ENCODE measurements at regions not wholly inside any gene's neighbourhood (a gene's known extent, or its start where the extent isn't known, plus 50 kb on each side); places are given as distances from the start of the nearest gene placed in this dataset.

DNA sequence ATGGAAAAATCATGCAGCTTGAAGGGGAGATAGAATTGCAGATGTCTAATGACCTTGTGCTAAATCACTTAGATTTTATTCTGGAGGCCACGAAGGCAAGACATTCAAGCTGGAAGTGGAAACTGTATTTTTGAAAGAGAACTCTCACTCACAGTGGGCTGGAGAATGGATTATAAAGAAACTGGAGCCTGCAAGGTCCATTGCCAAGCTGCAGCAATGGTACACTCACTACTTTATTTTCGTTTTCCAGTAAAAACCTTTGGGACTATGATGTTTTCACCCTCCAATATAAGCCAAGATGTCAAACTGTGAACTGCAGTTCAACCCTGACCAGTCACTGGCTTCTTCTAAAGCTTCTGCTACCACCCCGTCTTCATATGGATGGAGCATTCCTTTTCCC, 62.0 kb downstream of the SKIDA1 start:
- no peak for DNase-seq
- H3K4me3 Mint-ChIP-seq (ENCODE audit: unreplicated experiment): no peak overlapping the region
- no peak overlapping the region for H3K27ac Mint-ChIP-seq (ENCODE audit: unreplicated experiment)
- H3K9me3 Mint-ChIP-seq (ENCODE audit: unreplicated experiment): peaks cover 2% of the 10 kb centered on the region
- no peaks in the 10 kb centered on the region for H3K4me1 Mint-ChIP-seq (ENCODE audit: low read depth, unreplicated experiment)
- no peaks in the 10 kb centered on the region for H3K27me3 Mint-ChIP-seq (ENCODE audit: unreplicated experiment)
- TF ChIP-seq CTCF (IDR thresholded peaks at IDR 0.05; ENCODE audit: partially characterized antibody, unreplicated experiment): no peak
- no peaks in the 10 kb centered on the region for H3K36me3 Mint-ChIP-seq (ENCODE audit: unreplicated experiment)

DNA sequence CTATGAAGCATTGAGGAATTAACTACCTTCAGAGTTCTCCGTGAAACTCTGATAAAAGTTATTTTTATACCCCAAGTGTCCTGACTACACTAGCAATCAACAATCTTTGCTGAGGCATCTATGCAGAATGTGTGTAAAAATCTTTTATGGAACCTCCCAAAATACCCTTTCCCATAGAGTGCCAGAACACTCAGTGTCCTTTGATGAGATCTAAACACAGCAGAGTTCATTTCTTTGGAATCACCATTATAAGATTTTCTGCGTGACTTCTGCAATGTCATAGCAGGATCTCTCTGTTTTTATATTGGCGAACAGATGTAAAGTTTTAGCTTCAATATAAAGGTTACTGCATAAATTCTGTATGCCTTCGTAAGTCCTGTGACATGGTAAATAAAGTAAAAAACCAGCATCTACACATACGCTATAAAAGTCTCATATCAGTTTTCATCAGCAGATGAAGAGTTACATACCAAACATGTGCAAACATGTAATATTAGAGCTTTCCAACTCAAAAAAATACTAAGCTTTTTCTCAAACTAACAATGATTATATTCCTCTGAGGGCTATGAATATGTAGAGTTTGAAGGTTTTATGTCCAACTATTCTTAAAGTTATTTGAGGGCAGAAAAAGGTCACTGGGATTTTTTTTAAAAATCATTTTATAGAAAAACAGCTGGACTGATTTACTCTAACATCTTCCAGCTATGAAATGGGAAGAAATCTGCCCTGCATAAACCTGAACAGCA, 67.2 kb downstream of the SKIDA1 start:
- Mint-ChIP-seq H3K4me1 (ENCODE audit: low read depth, unreplicated experiment) (no peaks in the 10 kb centered on the region), H3K36me3 (ENCODE audit: unreplicated experiment) (no peaks in the 10 kb centered on the region), H3K27me3 (ENCODE audit: unreplicated experiment) (no peaks in the 10 kb centered on the region), H3K4me3 (ENCODE audit: unreplicated experiment) (no peak overlapping the region), H3K9me3 (ENCODE audit: unreplicated experiment) (peaks cover 2% of the 10 kb centered on the region), H3K27ac (ENCODE audit: unreplicated experiment) (no peak overlapping the region)
- no peak for DNase-seq
- no peak for TF ChIP-seq CTCF (IDR thresholded peaks at IDR 0.05; ENCODE audit: partially characterized antibody, unreplicated experiment)

DNA sequence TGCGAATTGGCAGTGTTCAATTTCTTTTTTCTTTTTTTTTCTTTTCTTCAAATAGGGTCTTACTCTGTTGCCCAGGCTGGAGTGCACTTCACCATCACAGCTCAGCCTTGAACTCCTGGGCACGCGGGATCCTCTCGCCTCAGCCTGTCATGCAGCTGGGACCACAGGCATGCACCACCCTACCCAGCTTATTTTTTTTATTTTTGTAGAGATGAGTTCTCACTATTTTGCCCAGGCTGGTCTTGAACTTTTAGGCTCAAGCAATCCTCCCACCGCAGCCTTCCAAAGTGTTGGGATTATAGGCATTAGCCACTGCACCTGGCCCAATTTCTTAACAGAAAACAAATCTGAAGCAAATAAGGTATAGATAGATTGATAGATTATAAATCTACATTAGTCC, 69.3 kb downstream of the SKIDA1 start:
- peaks cover 2% of the 10 kb centered on the region for H3K9me3 Mint-ChIP-seq (ENCODE audit: unreplicated experiment)
- H3K4me1 Mint-ChIP-seq (ENCODE audit: low read depth, unreplicated experiment): no peaks in the 10 kb centered on the region
- H3K27me3 Mint-ChIP-seq (ENCODE audit: unreplicated experiment): no peaks in the 10 kb centered on the region

DNA sequence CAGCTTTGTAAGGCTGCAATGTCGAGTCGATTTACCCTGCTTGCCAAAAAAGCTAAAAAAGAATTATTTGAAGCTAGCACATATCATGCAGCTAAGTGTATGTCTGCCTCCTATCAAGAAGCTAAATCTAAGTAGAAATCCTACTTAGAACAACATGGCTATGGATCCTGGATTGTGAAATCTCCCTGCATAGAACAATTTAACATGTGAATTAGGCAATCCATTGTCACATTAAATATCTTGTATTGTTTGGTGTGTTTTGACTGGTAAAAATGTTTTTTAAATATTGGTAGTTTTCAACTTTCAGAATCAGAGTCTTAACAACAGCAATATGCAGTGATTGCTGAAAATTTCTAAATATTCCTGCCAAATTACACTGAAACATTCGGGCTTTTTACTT, 73.3 kb downstream of the SKIDA1 start:
- no peak for DNase-seq
- Mint-ChIP-seq H3K9me3 (ENCODE audit: unreplicated experiment) (peaks cover 2% of the 10 kb centered on the region), H3K27ac (ENCODE audit: unreplicated experiment) (no peak overlapping the region), H3K4me1 (ENCODE audit: low read depth, unreplicated experiment) (no peaks in the 10 kb centered on the region), H3K27me3 (ENCODE audit: unreplicated experiment) (no peaks in the 10 kb centered on the region), H3K4me3 (ENCODE audit: unreplicated experiment) (no peak overlapping the region), H3K36me3 (ENCODE audit: unreplicated experiment) (no peaks in the 10 kb centered on the region)
- TF ChIP-seq CTCF (IDR thresholded peaks at IDR 0.05; ENCODE audit: partially characterized antibody, unreplicated experiment): no peak

More for the DNA sequence above, 69.3 kb downstream of the SKIDA1 start:
- H3K4me3 Mint-ChIP-seq (ENCODE audit: unreplicated experiment): no peak overlapping the region
- no peak overlapping the region for H3K27ac Mint-ChIP-seq (ENCODE audit: unreplicated experiment)
- DNase-seq: no peak
- TF ChIP-seq CTCF (IDR thresholded peaks at IDR 0.05; ENCODE audit: partially characterized antibody, unreplicated experiment): no peak
- no peaks in the 10 kb centered on the region for H3K36me3 Mint-ChIP-seq (ENCODE audit: unreplicated experiment)

DNA sequence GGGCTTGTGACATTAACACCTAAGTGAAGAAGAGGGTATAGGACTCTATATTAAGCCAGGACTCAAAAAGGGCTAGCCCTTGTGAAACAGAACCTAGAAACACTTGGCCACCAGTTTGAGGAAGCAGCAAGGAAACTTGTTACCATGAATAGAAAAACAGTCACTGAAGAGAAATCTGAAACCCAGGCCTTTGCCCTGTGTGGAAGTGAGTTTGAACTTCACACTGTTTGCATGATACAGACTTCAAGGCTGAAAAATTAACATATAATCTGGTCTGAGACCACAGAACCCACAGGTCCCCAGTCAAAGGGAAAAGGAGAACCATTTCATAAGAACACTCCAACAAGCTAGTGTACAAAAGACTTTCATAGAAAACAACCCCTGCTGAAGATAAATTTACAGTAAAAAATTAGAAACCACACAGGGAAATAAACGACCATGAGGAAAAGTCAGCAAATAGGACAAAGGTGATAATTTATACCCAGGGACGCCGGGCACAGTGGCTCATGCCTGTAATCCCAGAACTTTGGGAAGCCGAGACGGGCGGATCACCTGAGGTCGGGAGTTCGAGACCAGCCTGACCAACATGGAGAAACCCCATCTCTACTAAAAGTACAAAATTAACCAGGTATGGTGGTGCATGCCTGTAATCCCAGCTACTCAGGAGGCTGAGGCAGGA, 76.1 kb downstream of the SKIDA1 start:
- Mint-ChIP-seq H3K4me1 (ENCODE audit: low read depth, unreplicated experiment) (no peaks in the 10 kb centered on the region), H3K27me3 (ENCODE audit: unreplicated experiment) (no peaks in the 10 kb centered on the region), H3K9me3 (ENCODE audit: unreplicated experiment) (peaks cover 2% of the 10 kb centered on the region), H3K27ac (ENCODE audit: unreplicated experiment) (no peak overlapping the region), H3K36me3 (ENCODE audit: unreplicated experiment) (no peaks in the 10 kb centered on the region), H3K4me3 (ENCODE audit: unreplicated experiment) (no peak overlapping the region)
- TF ChIP-seq CTCF (IDR thresholded peaks at IDR 0.05; ENCODE audit: partially characterized antibody, unreplicated experiment): no peak
- DNase-seq: no peak
